ENCODE measurements at regions not wholly inside any gene's neighbourhood (a gene's known extent, or its start where the extent isn't known, plus 50 kb on each side); places are given as distances from the start of the nearest gene placed in this dataset.

- TF ChIP-seq CTCF (IDR thresholded peaks at IDR 0.05; ENCODE audit: unreplicated experiment), result no peak
- intact Hi-C loops (cut with micrococcal nuclease), result no loop called here
- POLR2A ChIA-PET, result no interaction called here
- DNase-seq (ENCODE audit: unreplicated experiment), result no peak
- no peaks in the 10 kb centered on the region for H3K4me1 Mint-ChIP-seq (ENCODE audit: insufficient read depth, unreplicated experiment)
- H3K27me3 Mint-ChIP-seq (ENCODE audit: insufficient read depth, unreplicated experiment), result peaks cover 64% of the 10 kb centered on the region
- H3K9me3 Mint-ChIP-seq (ENCODE audit: unreplicated experiment), result no peaks in the 10 kb centered on the region
- CTCF ChIA-PET, result no interaction called here
- no peak overlapping the region for H3K4me3 Mint-ChIP-seq (ENCODE audit: unreplicated experiment)
- H3K27ac Mint-ChIP-seq (ENCODE audit: low read depth, unreplicated experiment), result no peak overlapping the region
- no peaks in the 10 kb centered on the region for H3K36me3 Mint-ChIP-seq (ENCODE audit: insufficient read depth, unreplicated experiment)
- BruUV-seq (replicated peaks), result no TSS peak
Observed at GRCh38 chr7:118762451-118762850, 537.9 kb downstream of the ANKRD7 start.

- intact Hi-C loops (cut with micrococcal nuclease), result no loop called here
- POLR2A ChIA-PET, result no interaction called here
- Mint-ChIP-seq H3K4me1 (ENCODE audit: insufficient read depth, unreplicated experiment) (no peaks in the 10 kb centered on the region), H3K27me3 (ENCODE audit: insufficient read depth, unreplicated experiment) (peaks cover 82% of the 10 kb centered on the region), H3K27ac (ENCODE audit: low read depth, unreplicated experiment) (no peak overlapping the region), H3K36me3 (ENCODE audit: insufficient read depth, unreplicated experiment) (no peaks in the 10 kb centered on the region), H3K9me3 (ENCODE audit: unreplicated experiment) (no peaks in the 10 kb centered on the region), H3K4me3 (ENCODE audit: unreplicated experiment) (no peak overlapping the region)
- no peak for TF ChIP-seq CTCF (IDR thresholded peaks at IDR 0.05; ENCODE audit: unreplicated experiment)
- no TSS peak for BruUV-seq (replicated peaks)
- no peak for DNase-seq (ENCODE audit: unreplicated experiment)
- CTCF ChIA-PET, result no interaction called here
Observed at GRCh38 chr7:118764221-118764620, 539.7 kb downstream of the ANKRD7 start.

GRCh38 chr7:118771672-118772071, 547.2 kb downstream of the ANKRD7 start:
- no peak for DNase-seq (ENCODE audit: unreplicated experiment)
- ChIA-PET POLR2A (no interaction called here), CTCF (no interaction called here)
- BruUV-seq (replicated peaks), result no TSS peak
- intact Hi-C loops (cut with micrococcal nuclease), result no loop called here
- no peak for TF ChIP-seq CTCF (IDR thresholded peaks at IDR 0.05; ENCODE audit: unreplicated experiment)
- Mint-ChIP-seq H3K4me3 (ENCODE audit: unreplicated experiment) (no peak overlapping the region), H3K4me1 (ENCODE audit: insufficient read depth, unreplicated experiment) (no peaks in the 10 kb centered on the region), H3K27me3 (ENCODE audit: insufficient read depth, unreplicated experiment) (peaks cover 69% of the 10 kb centered on the region), H3K36me3 (ENCODE audit: insufficient read depth, unreplicated experiment) (no peaks in the 10 kb centered on the region), H3K9me3 (ENCODE audit: unreplicated experiment) (no peaks in the 10 kb centered on the region), H3K27ac (ENCODE audit: low read depth, unreplicated experiment) (no peak overlapping the region)

- H3K27ac Mint-ChIP-seq (ENCODE audit: low read depth, unreplicated experiment), result no peak overlapping the region
- H3K27me3 Mint-ChIP-seq (ENCODE audit: insufficient read depth, unreplicated experiment), result peaks cover 73% of the 10 kb centered on the region
- TF ChIP-seq CTCF (IDR thresholded peaks at IDR 0.05; ENCODE audit: unreplicated experiment), result no peak
- no TSS peak for BruUV-seq (replicated peaks)
- no peak for DNase-seq (ENCODE audit: unreplicated experiment)
- H3K36me3 Mint-ChIP-seq (ENCODE audit: insufficient read depth, unreplicated experiment), result no peaks in the 10 kb centered on the region
- H3K4me3 Mint-ChIP-seq (ENCODE audit: unreplicated experiment), result no peak overlapping the region
- intact Hi-C loops (cut with micrococcal nuclease), result no loop called here
- no peaks in the 10 kb centered on the region for H3K4me1 Mint-ChIP-seq (ENCODE audit: insufficient read depth, unreplicated experiment)
- H3K9me3 Mint-ChIP-seq (ENCODE audit: unreplicated experiment), result peaks cover 13% of the 10 kb centered on the region
- ChIA-PET CTCF (no interaction called here), POLR2A (no interaction called here)
Observed at GRCh38 chr7:118777308-118777707, 552.8 kb downstream of the ANKRD7 start.

Measured in MCF 10A (cell line).